ENCODE measurements at regions not wholly inside any gene's neighbourhood (a gene's known extent, or its start where the extent isn't known, plus 50 kb on each side); places are given as distances from the start of the nearest gene placed in this dataset.

DNA sequence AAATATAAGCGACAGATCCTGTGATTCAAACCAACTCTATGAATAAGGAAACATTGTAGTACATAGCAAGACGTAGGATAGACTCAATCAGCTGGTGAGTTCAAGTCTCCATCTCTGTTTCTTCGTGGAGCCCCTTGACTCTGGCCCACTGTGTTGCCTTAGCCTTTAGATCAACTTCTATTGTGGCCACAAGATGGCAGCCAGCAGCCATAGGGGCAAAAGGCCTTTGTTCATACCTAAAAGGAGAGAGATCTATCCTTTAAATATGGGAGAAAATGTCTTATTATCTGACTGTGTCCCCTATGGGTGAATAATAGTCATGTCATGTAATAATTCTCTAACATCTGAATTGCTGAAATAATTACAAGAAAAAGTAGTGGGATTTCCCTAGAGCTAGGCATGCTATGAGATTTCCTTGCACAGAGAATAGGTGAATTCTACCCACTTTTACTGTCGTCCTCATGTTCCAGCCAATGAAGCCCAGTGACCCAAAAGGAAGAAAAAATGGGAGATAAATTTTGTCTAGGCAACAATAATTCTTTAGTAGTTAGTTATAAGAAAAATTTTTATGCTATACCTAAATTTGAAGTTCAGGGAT, 129.4 kb downstream of the PCDH20 start:
- no peak for ATAC-seq
- Histone ChIP-seq H3K27me3 (ENCODE audit: low read depth) (no peaks in the 10 kb centered on the region), H3K36me3 (no peaks in the 10 kb centered on the region), H3K4me1 (no peaks in the 10 kb centered on the region), H3K4me3 (no peak overlapping the region), H3K27ac (no peak overlapping the region), H3K9me3 (no peaks in the 10 kb centered on the region)
- intact Hi-C loops (cut with DNase I) = no loop called here
- TF ChIP-seq, protein P1, sequence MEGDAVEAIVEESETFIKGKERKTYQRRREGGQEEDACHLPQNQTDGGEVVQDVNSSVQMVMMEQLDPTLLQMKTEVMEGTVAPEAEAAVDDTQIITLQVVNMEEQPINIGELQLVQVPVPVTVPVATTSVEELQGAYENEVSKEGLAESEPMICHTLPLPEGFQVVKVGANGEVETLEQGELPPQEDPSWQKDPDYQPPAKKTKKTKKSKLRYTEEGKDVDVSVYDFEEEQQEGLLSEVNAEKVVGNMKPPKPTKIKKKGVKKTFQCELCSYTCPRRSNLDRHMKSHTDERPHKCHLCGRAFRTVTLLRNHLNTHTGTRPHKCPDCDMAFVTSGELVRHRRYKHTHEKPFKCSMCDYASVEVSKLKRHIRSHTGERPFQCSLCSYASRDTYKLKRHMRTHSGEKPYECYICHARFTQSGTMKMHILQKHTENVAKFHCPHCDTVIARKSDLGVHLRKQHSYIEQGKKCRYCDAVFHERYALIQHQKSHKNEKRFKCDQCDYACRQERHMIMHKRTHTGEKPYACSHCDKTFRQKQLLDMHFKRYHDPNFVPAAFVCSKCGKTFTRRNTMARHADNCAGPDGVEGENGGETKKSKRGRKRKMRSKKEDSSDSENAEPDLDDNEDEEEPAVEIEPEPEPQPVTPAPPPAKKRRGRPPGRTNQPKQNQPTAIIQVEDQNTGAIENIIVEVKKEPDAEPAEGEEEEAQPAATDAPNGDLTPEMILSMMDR (IDR thresholded peaks at IDR 0.05) = no peak
- no peak for DNase-seq

DNA sequence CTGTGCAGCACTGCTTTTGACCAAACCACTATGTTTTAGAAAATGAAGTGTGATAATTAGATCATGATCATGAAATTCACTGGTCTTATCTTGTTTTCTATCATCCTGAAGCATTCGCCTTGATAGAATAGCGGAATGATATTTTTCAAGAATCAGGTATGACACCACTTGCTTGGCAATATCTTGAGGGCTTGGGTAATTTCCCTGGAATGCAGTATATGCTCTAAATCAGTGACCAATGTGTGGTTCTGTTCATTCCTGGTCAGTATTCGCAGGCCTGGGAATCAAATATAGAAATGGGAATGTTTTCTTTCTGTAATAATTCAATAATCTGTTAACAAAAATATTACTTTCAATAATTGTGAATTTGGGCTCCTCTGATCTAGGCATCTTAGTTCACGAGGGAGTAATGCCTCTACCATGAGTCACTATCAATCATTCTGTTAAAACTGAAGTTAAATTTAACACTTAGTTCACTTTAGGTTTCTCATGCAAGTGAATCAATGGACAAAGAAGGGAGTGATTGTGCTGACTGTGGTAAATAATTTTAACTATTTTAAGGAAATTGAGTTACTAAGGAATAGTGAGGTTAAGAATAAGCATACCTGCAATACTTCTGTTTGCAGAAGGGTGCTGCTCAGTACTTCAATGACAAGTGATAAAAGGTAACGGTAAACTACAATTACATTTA, 137.9 kb downstream of the PCDH20 start:
- DNase-seq (no peak), ATAC-seq (no peak)
- Histone ChIP-seq H3K27ac (no peak overlapping the region), H3K4me3 (no peak overlapping the region), H3K9me3 (no peaks in the 10 kb centered on the region), H3K4me1 (no peaks in the 10 kb centered on the region), H3K36me3 (no peaks in the 10 kb centered on the region), H3K27me3 (ENCODE audit: low read depth) (no peaks in the 10 kb centered on the region)
- intact Hi-C loops (cut with DNase I) = no loop called here
- TF ChIP-seq, protein P1 (IDR thresholded peaks at IDR 0.05) = no peak

DNA sequence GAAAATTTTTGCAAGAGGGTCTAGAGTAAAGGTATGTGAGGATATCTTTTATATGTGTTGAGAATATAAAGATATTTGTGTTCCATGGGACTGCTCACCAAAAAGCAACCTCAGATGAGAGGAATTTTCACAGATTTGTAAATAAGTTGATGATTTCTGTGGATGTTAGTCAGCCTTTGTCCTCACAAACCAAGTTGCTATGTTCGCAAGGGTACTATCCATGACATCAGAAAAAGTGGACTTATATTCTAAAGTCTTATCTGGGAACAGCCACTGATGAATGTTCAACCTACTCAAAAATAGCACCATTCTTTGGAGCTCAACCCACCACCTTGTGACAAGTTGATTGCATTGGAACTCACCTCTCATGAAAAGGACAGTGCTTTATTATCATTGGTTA, 138.6 kb downstream of the PCDH20 start:
- no peaks in the 10 kb centered on the region for H3K27me3 ChIP-seq (ENCODE audit: low read depth)
- DNase-seq (no peak), ATAC-seq (no peak)
- intact Hi-C loops (cut with DNase I) = no loop called here
- H3K4me1 ChIP-seq = no peaks in the 10 kb centered on the region
- TF ChIP-seq, protein P1 (IDR thresholded peaks at IDR 0.05) = no peak
- H3K9me3 ChIP-seq = no peaks in the 10 kb centered on the region
- no peaks in the 10 kb centered on the region for H3K36me3 ChIP-seq
- H3K27ac ChIP-seq = no peak overlapping the region
- no peak overlapping the region for H3K4me3 ChIP-seq

DNA sequence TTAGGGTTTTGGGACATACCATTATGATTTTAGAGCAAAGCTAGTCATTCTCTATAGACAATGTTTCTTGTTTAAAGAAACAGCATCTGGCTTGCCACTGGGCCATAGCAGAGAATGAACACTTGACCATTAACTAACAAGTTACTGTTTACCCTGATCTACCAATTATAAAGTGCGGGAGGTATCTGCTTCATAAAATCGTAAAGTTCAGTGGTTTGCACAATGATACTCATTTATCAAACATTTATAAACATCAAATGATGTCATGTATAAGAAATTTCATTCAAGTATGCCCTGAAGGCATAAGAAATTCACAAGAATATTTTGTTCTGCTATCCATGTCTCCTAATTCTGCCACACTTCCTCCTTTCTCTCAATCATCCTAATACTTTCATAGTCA, 139.2 kb downstream of the PCDH20 start:
- DNase-seq (no peak), ATAC-seq (no peak)
- Histone ChIP-seq H3K4me1 (no peaks in the 10 kb centered on the region), H3K27ac (no peak overlapping the region), H3K27me3 (ENCODE audit: low read depth) (no peaks in the 10 kb centered on the region), H3K9me3 (no peaks in the 10 kb centered on the region), H3K36me3 (no peaks in the 10 kb centered on the region), H3K4me3 (no peak overlapping the region)
- intact Hi-C loops (cut with DNase I) = no loop called here
- TF ChIP-seq, protein P1 (IDR thresholded peaks at IDR 0.05) = no peak

DNA sequence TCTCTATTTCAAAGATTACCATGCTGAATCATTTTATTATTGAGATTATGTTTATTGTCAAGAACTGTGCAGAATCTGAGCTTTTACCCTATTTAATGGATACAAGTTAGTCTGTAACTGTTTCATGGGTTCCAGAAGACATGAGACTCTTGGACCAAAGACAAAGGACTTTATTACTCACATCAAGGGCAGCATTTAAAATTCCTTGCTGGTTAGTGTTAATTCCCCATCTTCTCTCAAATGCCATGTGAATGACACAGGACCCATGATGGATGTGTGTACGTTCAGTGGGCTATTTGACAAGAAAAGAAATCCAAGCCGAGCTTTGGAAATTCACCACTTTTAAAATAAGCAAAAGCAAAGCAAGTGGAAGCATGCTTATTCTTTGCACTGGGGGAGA, 139.9 kb downstream of the PCDH20 start:
- no peak for DNase-seq
- intact Hi-C loops (cut with DNase I) = no loop called here
- TF ChIP-seq, protein P1 (IDR thresholded peaks at IDR 0.05) = no peak
- Histone ChIP-seq H3K36me3 (no peaks in the 10 kb centered on the region), H3K27me3 (ENCODE audit: low read depth) (no peaks in the 10 kb centered on the region), H3K4me1 (no peaks in the 10 kb centered on the region), H3K27ac (no peak overlapping the region), H3K4me3 (no peak overlapping the region), H3K9me3 (no peaks in the 10 kb centered on the region)
- ATAC-seq = no peak
